ENCODE measurements at regions not wholly inside any gene's neighbourhood (a gene's known extent, or its start where the extent isn't known, plus 50 kb on each side); places are given as distances from the start of the nearest gene placed in this dataset.

- Mint-ChIP-seq H3K27ac (no peak overlapping the region), H3K36me3 (peaks cover 6 to 8% of the 10 kb centered on the region in 2 donors), H3K27me3 (ENCODE audit: low read depth in 3 of 3) (no peaks in the 10 kb centered on the region), H3K4me1 (peaks cover 30% of the 10 kb centered on the region), H3K4me3 (no peak overlapping the region), H3K9me3 (peaks cover 2 to 8% (median 6%) of the 10 kb centered on the region in 7 donors)
- Histone ChIP-seq H2AFZ (ENCODE audit: insufficient read depth, low read depth, low read length, poor library complexity, severe bottlenecking) (no peak overlapping the region), H3K27me3 (ENCODE audit: control insufficient read depth in 2 of 2, insufficient read depth in 2 of 2, low read length in 2 of 2) (no peaks in the 10 kb centered on the region), H3K4me2 (replicated peaks; ENCODE audit: extremely low read depth, low read length, poor library complexity, severe bottlenecking) (no peak overlapping the region), H4K20me1 (ENCODE audit: insufficient read depth, low read length) (no peaks in the 10 kb centered on the region), H3K36me3 (replicated peaks in 1 of 2; ENCODE audit: control insufficient read depth in 1 of 2, insufficient read depth in 2 of 2, low read length in 2 of 2) (no peaks in the 10 kb centered on the region), H3K4me1 (ENCODE audit: control insufficient read depth in 1 of 2, insufficient read depth in 2 of 2, low read length in 2 of 2) (peaks cover 26 to 27% of the 10 kb centered on the region in 2 donors), H3K9me3 (replicated peaks in 1 of 2; ENCODE audit: control insufficient read depth in 1 of 2, insufficient read depth in 1 of 2, low read length in 2 of 2) (peaks cover 0 to 5% of the 10 kb centered on the region in 2 donors), H3K27ac (ENCODE audit: low read depth in 1 of 2, low read length in 2 of 2) (no peak overlapping the region), H3K9ac (ENCODE audit: insufficient read depth, low read length, poor library complexity, severe bottlenecking) (no peak overlapping the region), H3K4me3 (replicated peaks in 1 of 3; ENCODE audit: low read depth in 2 of 3, low read length in 3 of 3) (no peak overlapping the region), H3K79me2 (ENCODE audit: insufficient read depth, low read length) (no peaks in the 10 kb centered on the region)
- TF ChIP-seq CTCF (IDR thresholded peaks at IDR 0.05) = no peak
- DNase-seq = no peak
- intact Hi-C loops (cut with micrococcal nuclease) = no loop called here
- WGBS (ENCODE audit: insufficient coverage) = 100% methylated on average over 1 of the region's 2 CpGs
Measured at GRCh38 chr3:152174876-152175527, 93.7 kb upstream of the MBNL1 start.

GRCh38 chr3:152175528-152175889 lies 93.2 kb upstream of the MBNL1 start:
- intact Hi-C loops (cut with micrococcal nuclease) = no loop called here
- WGBS (ENCODE audit: insufficient coverage) = no CpG with 5 or more reads among the region's 2 CpGs
- peaks cover 6 to 8% of the 10 kb centered on the region in 2 donors for H3K36me3 Mint-ChIP-seq

More at GRCh38 chr3:152175528-152175889, 93.2 kb upstream of the MBNL1 start:
- H3K9ac ChIP-seq (ENCODE audit: insufficient read depth, low read length, poor library complexity, severe bottlenecking) = no peak overlapping the region
- Mint-ChIP-seq H3K27me3 (ENCODE audit: low read depth in 3 of 3) (no peaks in the 10 kb centered on the region), H3K4me3 (no peak overlapping the region), H3K9me3 (peaks cover 2 to 8% (median 6%) of the 10 kb centered on the region in 7 donors), H3K27ac (no peak overlapping the region), H3K4me1 (peaks cover 30% of the 10 kb centered on the region)
- peaks cover 0 to 5% of the 10 kb centered on the region in 2 donors for H3K9me3 ChIP-seq (replicated peaks in 1 of 2; ENCODE audit: control insufficient read depth in 1 of 2, insufficient read depth in 1 of 2, low read length in 2 of 2)
- no peak for DNase-seq
- H2AFZ ChIP-seq (ENCODE audit: insufficient read depth, low read depth, low read length, poor library complexity, severe bottlenecking) = no peak overlapping the region
- H3K4me3 ChIP-seq (replicated peaks in 1 of 3; ENCODE audit: low read depth in 2 of 3, low read length in 3 of 3) = no peak overlapping the region
- no peaks in the 10 kb centered on the region for H3K27me3 ChIP-seq (ENCODE audit: control insufficient read depth in 2 of 2, insufficient read depth in 2 of 2, low read length in 2 of 2)
- peaks cover 26 to 27% of the 10 kb centered on the region in 2 donors for H3K4me1 ChIP-seq (ENCODE audit: control insufficient read depth in 1 of 2, insufficient read depth in 2 of 2, low read length in 2 of 2)
- no peak for TF ChIP-seq CTCF (IDR thresholded peaks at IDR 0.05)
- no peaks in the 10 kb centered on the region for H3K79me2 ChIP-seq (ENCODE audit: insufficient read depth, low read length)
- no peaks in the 10 kb centered on the region for H4K20me1 ChIP-seq (ENCODE audit: insufficient read depth, low read length)
- no peak overlapping the region for H3K4me2 ChIP-seq (replicated peaks; ENCODE audit: extremely low read depth, low read length, poor library complexity, severe bottlenecking)
- no peaks in the 10 kb centered on the region for H3K36me3 ChIP-seq (replicated peaks in 1 of 2; ENCODE audit: control insufficient read depth in 1 of 2, insufficient read depth in 2 of 2, low read length in 2 of 2)
- no peak overlapping the region for H3K27ac ChIP-seq (ENCODE audit: low read depth in 1 of 2, low read length in 2 of 2)

Data from CD14-positive monocyte (primary cell).